Head of caudate nucleus (tissue), 42 donors: ENCODE measurements at regions not wholly inside any gene's neighbourhood (a gene's known extent, or its start where the extent isn't known, plus 50 kb on each side); places are given as distances from the start of the nearest gene placed in this dataset.
"Not testable (repeated sequence)": the region's sequence is repeated elsewhere in the genome, so short reads cannot be mapped to it uniquely, and the experiment has no call there.

Experiments
- DNase-seq, 42 donors: peaks; one replicate each; pipeline versions ENCODE4 v3.0.0 to v3.0.0-alpha.2; 2020 to 2021; ENCODE audit warnings: mixed read lengths in 7 of 42
- intact Hi-C: fragments of 100-400 bp; cut with DNase I; formaldehyde crosslinking; loops from one replicate; pipeline ENCODE4 v1.15.0; 2022

DNA sequence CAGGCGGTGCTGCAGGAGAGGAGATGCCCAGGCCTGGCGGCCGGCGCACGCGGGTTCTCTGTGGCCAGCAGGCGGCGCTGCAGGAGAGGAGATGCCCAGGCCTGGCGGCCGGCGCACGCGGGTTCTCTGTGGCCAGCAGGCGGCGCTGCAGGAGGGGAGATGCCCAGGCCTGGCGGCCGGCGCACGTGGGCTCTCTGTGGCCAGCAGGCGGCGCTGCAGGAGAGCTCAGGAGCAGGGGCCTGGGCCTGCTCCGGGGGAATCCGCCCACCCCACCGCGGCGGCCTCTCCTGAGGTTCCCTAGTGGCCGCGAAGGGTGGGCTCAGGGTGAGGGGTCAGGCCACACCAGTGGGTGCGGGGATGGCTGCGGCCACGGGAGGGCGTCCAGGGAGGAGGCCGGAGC lies 75.9 kb downstream of the OR4F16 start:
- DNase-seq, intact Hi-C loops: not testable (repeated sequence)

DNA sequence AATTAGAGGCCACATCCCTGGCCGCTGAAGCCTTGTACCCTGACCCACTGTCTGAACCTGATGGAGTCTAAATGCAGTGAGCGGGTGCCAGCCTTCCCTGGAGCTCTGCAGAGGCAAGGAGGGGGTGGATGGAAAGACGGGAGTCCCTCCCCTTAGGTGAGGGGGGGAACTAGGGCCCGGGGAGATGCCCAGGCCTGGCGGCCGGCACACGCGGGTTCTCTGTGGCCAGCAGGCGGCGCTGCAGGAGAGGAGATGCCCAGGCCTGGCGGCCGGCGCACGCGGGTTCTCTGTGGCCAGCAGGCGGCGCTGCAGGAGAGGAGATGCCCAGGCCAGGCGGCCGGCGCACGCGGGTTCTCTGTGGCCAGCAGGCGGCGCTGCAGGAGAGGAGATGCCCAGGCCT lies 77.3 kb downstream of the OR4F16 start:
- intact Hi-C loops, DNase-seq: not testable (repeated sequence)

DNA sequence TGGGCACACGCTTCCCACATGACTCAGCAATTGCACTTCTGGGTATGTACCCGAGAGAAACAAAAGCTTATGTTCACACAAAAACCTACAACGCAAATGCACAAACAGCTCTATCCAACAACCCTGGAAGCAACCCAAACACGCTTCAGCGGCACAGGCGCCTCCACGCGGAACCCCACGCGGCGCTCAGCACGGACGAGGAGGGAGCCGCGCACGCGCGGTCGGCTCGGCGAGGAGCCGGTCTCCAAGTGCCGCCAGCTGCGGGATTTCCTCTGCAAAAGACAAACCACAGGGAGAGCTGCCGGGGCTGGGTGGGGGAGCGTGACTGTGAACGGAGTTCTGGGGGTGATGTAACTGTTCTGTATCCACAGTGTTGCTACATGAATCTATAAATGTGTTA lies 81.2 kb downstream of the OR4F16 start:
- intact Hi-C loops: not testable (repeated sequence)
- peak in 34 of 42 donors; percentile 1 to 47 (median 16) for DNase-seq

DNA sequence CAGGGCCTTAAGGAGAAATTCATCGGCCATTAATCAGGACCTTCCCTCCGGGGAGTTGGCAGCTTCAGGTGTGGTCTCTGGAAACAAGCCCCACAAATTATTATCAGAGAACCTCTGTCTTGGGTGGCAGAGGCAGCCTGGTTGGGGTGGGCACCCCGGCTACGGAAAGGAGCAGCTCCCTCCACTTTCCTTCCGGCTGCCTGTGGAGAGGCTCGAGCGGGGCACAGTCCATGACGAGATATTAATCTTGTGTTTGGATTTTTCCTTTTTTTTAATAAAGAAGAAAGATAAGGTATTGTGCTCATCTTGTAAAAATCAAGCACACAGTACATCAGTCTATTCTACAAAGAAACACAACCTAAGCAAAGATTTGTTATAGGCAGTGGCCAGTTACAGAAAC lies 98.2 kb downstream of the OR4F16 start:
- intact Hi-C loops: not testable (repeated sequence)

DNA sequence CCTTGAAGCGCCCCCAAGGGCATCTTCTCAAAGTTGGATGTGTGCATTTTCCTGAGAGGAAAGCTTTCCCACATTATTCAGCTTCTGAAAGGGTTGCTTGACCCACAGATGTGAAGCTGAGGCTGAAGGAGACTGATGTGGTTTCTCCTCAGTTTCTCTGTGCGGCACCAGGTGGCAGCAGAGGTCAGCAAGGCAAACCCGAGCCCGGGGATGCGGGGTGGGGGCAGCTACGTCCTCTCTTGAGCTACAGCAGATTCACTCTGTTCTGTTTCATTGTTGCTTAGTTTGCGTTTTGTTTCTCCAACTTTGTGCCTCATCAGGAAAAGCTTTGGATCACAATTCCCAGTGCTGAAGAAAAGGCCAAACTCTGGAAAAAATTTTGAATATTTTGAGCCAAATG lies 100.5 kb downstream of the OR4F16 start:
- intact Hi-C loops: not testable (repeated sequence)
- peak; percentile 45 to 91 (median 78) for DNase-seq

More for the DNA sequence above, 98.2 kb downstream of the OR4F16 start:
- peak in 1 of 42 donors; percentile 5 for DNase-seq
